Lower leg skin (tissue), 4 donors: ENCODE measurements at regions not wholly inside any gene's neighbourhood (a gene's known extent, or its start where the extent isn't known, plus 50 kb on each side); places are given as distances from the start of the nearest gene placed in this dataset.
"Not testable (repeated sequence)": the region's sequence is repeated elsewhere in the genome, so short reads cannot be mapped to it uniquely, and the experiment has no call there.

Source experiments
- DNase-seq, 2 donors: peaks; one replicate each; pipeline ENCODE4 v3.0.0-alpha.2; 2019; ENCODE audit warnings: low spot score in 2 of 2
- H3K4me3 ChIP-seq: fragments of 200-600 bp; sonication (generic); 2 replicates; pipeline ENCODE4 v1.5.1; 2017; ENCODE audit warnings: mild to moderate bottlenecking, low read depth; ENCODE audit not compliant: poor library complexity, severe bottlenecking
- CTCF ChIP-seq, 3 donors: fragments of 450-650 bp; IDR thresholded peaks; one replicate each; pipeline ENCODE4 v1.5.1; 2016; ENCODE audit warnings: antibody characterized with exemption in 3 of 3, mild to moderate bottlenecking in 3 of 3, moderate library complexity in 2 of 3
- POLR2A ChIP-seq, 2 donors: fragments of 450-650 bp; IDR thresholded peaks; one replicate each; pipeline ENCODE4 v1.6.1; 2016 to 2017; ENCODE audit warnings: antibody characterized with exemption in 2 of 2, mild to moderate bottlenecking in 1 of 2, moderate library complexity in 1 of 2
- WGBS, 2 donors: methylation state at CpG; one replicate each; pipeline ENCODE4 v1.1.5; 2018; 5-methylcytosine and 5-hydroxymethylcytosine counted together
- intact Hi-C: fragments of 100-400 bp; cut with DNase I; formaldehyde crosslinking; loops from one replicate; pipeline ENCODE4 v1.15.0; 2023; ENCODE audit warnings: low total_unique reads

GRCh38 chr3:8320711-8321458 lies 180.7 kb upstream of the LMCD1 start:
- TF ChIP-seq POLR2A (IDR thresholded peaks at IDR 0.05): no peak
- no peak for TF ChIP-seq CTCF (IDR thresholded peaks at IDR 0.05)
- no peak overlapping the region for H3K4me3 ChIP-seq
- no peak for DNase-seq
- intact Hi-C loops: no loop called here
- WGBS, 2 donors: 86 to 90% methylated on average over 6 of the region's 6 CpGs

DNA sequence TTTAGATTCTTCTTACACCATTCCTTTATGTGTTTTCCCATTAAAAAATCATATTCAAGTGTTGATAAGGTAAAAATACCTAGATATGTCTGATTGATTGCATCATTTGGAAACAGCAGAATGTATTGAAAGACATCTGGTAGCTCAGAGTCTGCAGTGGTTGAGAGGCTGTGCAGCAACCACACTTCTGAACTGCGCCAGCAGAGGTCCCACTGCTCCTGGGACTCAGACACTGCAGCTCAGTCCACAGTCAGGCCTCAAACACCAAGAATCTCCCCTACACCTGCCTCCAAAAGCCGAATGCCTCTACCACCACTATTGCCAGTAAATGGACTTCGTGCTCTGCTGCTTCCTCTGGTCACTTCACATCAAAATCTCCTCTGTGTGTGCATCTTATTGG lies 176.9 kb upstream of the LMCD1 start:
- WGBS, 2 donors: 72 to 78% methylated on average over 3 of the region's 3 CpGs
- intact Hi-C loops: no loop called here
- H3K4me3 ChIP-seq: no peak overlapping the region
- DNase-seq: no peak
- TF ChIP-seq CTCF (IDR thresholded peaks at IDR 0.05): no peak
- TF ChIP-seq POLR2A (IDR thresholded peaks at IDR 0.05): no peak

DNA sequence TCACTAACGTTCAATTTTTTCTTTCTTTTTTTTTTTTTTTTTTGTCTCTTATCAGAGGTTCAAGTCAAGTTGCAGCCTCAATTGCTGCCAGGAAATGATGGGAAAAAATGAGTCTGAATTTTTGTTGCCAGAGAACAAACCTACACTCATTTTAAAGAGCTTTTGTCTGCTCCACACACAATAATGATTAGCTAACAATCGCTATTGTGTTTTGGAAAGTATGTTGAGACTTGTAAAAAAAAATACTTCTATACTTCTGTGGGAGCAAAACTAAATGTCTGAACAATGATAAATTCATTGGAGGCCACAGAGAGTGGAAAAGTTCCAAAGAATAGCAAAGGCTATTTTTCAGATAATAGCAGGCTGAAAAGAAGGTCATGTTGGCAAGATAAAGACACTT lies 176.3 kb upstream of the LMCD1 start:
- TF ChIP-seq POLR2A (IDR thresholded peaks at IDR 0.05) (no peak), CTCF (IDR thresholded peaks at IDR 0.05) (no peak)
- 64 to 65% methylated on average over 2 of the region's 2 CpGs for WGBS, 2 donors
- H3K4me3 ChIP-seq: no peak overlapping the region
- intact Hi-C loops: no loop called here
- DNase-seq: no peak

DNA sequence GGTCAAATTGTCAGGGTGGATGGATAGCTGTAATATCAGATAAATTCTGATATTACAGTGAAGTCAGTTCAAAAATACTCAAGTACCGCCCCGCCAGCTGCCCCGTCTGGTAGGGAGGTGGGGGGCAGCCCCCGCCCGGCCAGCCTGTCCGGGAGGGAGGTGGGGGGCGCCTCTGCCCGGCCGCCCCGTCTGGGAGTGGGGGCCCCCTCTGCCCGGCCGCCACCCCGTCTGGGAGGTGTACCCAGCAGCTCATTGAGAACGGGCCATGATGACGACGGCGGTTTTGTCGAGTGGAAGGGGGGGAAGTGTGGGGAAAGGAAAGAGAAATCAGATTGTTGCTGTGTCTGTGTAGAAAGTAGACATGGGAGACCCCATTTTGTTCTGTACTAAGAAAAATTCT lies 175.8 kb upstream of the LMCD1 start:
- H3K4me3 ChIP-seq, intact Hi-C loops, DNase-seq: not testable (repeated sequence)
- WGBS, 2 donors: 87 to 89% methylated on average over 18 of the region's 18 CpGs

- no peak overlapping the region for H3K4me3 ChIP-seq
- DNase-seq: no peak
- intact Hi-C loops: no loop called here
- TF ChIP-seq POLR2A (IDR thresholded peaks at IDR 0.05) (no peak), CTCF (IDR thresholded peaks at IDR 0.05) (no peak)
- WGBS, 2 donors: 69 to 70% methylated on average over 2 of the region's 2 CpGs
Observed at GRCh38 chr3:8327739-8328138, 173.9 kb upstream of the LMCD1 start.

DNA sequence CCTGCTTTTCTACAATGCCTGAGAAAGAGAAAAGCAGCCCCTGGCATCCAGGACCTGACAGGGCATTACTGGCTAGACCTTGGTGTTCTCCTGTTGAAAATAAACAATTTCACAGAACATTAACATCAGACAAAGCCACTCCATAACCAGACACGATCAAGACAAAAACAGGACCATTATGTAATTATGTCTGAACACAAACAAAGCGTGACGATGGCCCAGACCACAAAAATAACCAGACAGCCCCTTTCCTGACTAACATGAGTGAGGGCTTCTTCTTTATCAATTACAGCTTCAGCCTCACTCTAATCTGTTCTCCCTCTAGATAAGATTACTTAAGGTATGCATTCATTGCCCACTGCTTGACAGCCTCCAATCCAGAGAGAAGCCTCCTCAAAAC lies 172.7 kb upstream of the LMCD1 start:
- no peak for DNase-seq
- H3K4me3 ChIP-seq: no peak overlapping the region
- no peak for TF ChIP-seq POLR2A (IDR thresholded peaks at IDR 0.05)
- no peak for TF ChIP-seq CTCF (IDR thresholded peaks at IDR 0.05)
- intact Hi-C loops: no loop called here
- WGBS, 2 donors: 68 to 76% methylated on average over 3 of the region's 3 CpGs
